DMS 273 (cell line): ENCODE measurements at regions not wholly inside any gene's neighbourhood (a gene's known extent, or its start where the extent isn't known, plus 50 kb on each side); places are given as distances from the start of the nearest gene placed in this dataset.

Source experiments
- DNase-seq: peaks from one replicate; lab custom pipeline; 2025; ENCODE audit not compliant: unreplicated experiment; lab: John Stamatoyannopoulos, UW

DNA sequence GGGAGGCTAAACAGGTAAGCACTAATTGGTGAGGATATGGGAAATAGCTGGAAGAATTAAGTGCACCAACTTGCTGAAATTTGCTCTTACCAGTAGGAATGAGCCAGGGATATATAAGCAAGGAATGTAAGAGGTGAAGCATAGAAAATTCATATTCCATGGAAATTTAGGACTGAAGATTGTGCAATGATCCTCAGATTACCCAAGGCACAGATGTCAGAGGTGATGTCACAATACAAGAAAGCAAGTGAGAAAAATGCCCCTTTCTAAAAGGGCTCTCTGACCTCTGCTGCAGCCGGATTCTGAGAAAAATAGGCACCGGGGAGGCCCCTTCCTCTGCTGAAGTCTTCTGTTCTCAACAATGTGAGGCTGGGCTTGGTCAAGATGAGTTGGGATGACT lies 112.3 kb upstream of the ZNF678 start:
- no peak for DNase-seq

DNA sequence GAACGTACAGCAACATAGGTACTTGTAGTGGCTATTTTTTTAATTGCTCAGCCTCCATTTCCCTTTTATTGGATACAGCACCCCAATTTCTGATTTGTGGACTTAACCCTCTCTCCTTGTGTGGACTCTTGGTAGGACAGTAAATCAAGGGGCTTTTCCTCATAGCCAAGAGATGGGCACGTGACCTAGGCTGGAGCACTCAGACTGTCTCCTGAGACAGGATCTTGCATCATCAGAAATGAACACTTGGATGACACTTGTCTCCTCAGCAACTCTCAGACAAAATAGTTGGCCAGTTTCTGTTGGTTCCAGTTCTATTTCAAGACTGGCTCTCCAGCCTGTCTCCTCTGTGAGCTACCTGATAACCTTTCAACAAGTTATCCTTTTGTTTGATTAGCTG lies 112.9 kb upstream of the ZNF678 start:
- DNase-seq, result no peak

DNA sequence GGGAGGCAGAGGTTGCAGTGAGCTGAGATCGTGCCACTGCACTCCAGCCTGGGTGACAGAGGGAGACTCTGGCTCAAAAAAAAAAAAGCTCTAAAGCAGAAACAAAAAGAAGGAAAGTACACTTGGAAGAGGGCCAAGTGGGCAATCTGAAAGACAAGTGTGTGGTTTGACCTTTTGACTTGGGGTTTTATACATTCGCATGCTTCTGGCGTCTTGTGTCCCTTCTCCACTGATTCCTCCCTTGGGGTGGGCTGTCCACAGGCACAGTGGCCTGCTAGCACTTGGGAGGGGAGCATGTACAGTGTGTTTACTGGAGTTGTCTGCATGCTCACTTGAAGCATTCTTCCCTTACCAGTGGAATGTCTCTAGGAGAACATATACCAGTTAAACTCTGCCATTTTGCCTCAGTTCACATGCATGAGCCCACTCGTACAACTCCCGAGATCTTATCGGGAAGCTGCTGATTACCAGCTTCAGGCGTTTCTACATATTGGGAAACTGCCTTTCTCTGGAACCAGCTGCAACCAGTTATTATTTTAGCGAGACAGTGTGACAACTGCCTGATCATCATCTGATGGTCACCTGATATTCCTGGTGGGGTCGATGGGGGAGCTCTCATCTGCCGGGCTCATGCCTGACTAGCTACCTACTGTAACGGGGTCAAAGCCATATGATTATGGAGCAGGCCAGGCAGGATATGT lies 113.5 kb upstream of the ZNF678 start:
- DNase-seq, result no peak

DNA sequence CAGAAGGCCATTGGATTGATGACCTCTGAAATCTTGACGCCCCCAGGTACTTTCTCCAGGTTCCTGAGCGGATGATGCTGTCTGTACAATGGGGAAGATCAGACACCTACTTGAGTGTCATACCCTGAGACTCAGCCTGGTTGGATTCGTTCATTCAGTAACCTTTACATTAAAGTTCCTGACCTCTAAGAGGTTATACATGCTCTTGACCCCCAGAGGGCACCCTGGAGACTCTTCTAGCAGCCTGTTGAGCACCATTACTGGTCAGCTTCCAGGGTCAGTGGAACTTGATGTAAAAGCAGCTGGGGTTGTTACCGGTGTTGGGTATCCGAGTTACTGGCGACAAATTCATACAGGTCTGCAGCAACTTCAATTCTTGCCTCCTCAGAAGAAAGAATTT lies 114.3 kb upstream of the ZNF678 start:
- DNase-seq, result peak; percentile 74

DNA sequence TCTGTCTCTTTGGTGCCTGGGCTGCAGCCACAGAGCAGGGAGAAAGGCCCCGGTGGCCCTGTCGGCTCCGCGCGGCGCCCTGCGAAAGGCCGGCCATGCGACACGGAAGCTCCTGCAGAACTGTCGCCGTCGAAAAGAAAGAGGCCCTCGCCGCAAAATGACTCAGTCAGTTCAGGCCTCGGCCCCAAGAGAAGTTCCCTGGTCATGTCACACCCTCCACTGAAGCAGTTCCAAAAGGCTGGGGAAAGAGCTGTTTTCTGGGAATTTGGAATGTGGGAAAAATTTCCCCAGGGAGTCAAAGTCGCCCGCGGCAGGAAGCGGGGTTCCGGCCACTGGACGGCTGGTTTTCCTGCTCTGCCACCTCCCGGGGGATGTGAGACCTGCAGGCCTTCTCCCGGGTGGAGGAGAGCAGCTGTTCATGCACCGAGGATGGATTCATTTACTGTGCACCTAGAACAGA lies 115.8 kb upstream of the ZNF678 start:
- no peak for DNase-seq

DNA sequence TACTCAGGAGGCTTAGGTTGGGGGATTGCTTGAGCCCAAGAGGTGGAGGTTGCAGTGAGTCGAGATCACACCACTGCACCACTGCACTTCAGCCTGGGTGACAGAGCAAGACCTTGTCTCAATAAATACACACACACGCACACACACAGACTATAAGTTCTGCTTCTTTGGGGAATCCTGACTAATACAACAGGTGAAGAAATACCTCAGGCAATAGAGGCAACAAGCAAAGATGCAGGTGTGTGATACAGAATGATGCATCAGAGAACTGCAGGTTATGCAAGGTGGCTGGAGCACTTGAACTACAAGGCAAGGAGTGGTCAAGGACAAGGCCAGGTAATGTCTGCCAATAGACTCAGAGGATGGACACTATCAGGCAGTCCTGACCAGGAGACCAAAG lies 117.6 kb upstream of the ZNF678 start:
- DNase-seq, result no peak

DNA sequence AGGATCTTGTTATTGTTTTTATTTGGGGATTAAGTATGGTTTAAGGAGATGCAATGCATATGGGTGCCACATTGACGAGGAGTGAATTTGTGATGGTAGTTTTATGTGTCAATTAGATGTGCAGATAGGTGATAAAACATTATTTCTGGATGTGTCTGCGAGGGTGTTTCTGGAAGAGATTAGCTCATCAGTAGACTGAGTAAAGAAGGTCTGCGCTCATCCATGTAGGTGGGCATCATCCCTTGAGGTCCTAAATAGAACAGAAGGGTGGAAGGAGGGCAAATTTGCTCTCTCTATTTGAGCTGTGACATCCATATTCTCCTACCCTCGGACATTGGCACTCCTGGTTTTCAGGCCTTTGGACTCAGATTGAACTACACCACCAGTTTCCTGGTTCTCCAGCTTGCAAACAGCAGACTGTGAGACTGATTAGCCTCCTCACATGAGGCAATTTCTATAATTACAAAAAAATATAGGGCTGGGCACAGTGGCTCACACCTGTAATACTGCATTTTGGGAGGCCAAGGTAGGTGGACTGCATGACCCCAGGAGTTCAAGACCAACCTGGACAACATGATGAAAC lies 118.2 kb upstream of the ZNF678 start:
- DNase-seq, result no peak

DNA sequence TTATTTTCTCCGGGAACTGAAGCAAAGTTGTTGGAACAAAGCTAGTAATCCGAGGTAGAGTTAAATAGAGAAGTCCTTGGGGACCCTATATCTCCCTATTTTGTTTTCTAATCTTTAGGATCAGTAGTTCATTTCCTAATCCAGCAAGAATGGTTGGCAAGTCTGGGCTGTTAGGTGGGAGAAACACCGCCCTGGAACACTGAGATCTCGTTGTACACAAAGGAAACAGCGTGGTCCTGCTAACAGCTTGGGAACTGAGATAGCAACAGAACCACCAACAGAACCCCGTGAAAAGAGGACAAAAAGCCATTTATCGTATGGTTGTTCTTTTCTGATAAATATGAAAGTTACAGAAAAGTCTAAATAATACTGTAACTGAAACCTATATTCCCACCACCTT lies 121.9 kb upstream of the CDC42BPA start:
- no peak for DNase-seq

DNA sequence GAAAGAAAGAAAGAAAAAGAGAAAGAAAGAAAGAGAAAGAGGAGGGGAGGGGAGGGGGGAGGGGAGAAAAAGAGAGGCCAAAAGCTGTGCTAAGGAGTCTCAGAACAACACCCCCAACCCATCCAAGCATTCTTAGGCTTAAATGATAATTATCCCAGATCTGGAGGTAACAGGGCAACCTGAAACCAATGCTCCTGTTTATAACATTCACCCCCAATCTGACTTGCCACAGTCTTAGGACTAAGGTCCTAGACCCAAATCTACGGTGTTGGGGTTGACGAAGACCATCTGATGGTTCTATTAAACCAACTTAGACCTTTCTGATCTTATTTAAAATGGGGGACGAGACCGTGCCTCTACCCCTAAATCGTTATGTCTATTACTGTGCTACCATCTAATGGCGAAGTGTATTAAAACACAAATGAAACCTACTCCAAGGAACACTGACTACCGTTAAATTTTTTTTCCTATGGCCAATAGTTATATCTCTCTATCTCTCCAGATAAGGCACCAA lies 119.3 kb upstream of the CDC42BPA start:
- DNase-seq, result peak; percentile 83

DNA sequence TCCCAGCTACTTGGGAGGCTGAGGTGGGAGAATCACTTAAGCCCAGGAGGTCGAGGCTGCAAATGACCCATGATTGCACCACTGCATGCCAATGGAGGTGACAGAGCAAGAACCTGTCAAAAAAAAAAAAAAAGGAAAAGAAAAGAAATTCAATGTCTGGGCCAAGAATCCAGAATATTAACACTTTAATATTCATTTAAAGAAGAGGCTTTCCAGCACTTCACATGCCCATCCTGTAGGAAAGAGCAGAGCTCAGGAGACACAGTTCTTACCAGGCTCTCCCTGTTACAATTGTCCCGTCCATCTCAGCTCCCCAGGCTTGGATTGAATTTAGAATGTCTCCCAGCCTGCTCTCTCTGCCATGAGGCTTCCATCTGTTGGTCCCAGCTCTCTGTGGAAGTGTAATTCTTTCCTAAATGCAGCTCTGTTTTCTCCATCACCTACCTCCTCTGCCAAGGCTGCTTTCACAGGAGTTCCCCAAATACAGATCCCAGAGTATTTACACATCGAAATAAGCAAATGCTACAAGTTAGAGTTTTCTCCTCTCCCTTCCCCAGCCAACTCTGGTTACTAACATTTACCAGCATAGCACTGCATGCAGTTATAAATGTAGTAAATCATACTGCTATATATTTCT lies 116.6 kb upstream of the CDC42BPA start:
- peak; percentile 17 for DNase-seq

DNA sequence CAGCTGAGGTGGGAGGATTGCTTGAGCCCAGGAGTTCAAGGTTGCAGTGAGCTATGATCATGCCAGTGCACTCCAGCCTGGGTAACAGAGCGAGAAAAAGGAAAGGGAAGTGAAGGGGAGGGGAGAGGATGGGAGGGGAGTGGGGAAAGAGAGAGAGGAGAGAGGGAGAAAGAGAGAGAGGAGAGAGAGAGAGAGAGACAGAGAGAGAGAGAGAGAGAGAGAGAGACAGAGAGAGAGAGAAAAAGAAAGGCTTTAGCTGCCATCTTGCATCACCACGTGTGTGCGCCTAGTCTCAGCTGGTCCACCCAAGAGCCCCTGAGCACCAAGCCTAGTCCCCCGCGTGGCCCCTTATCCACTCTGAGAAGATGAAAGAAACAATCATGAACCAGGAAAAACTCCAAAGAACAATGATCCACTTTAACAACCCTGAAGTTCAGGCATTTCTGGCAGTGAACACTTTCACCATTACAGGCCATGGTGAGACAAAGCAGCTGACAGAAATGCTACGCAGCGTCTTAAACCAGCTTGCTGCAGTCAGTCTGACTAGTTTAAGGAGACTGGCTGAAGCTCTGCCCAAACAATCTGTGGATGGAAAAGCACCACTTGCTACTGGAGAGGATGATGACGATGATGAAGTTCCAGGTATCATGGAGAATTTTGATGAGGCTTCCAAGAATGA lies 115.5 kb upstream of the CDC42BPA start:
- DNase-seq, result no peak

DNA sequence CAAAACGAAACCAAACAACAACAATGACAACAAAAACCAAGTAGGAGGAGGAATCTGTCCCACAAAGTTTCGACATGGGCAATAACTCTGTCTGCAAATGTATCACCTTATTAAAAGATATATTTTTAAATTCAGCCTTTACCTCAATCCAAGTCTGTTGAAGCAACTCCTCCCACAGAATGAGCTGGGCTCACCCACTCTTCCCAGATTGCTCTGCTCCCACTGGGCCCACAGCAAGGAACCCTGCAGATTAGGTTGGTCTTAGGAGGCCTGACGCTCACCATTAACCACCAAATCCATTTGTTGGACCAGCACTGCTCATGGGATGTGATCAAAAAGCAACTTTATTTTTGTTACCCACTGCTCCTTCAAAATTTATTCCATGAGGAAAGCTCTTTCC lies 114.7 kb upstream of the CDC42BPA start:
- no peak for DNase-seq

DNA sequence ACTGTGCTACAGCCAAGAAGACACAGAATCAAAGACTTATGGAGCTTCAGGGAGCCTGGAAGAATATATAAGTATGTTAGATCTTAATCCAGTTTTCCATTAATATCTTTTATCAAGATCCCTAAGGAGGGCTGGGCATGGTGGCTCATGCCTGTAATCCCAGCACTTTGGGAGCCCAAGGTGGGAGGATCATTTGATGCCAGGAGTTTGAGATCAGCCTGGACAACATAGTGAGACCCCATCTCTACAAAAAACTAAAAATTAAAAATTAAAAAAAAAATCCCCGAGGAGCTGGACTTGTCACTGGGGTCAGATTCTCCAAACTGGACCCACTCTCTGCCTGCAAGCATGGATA lies 113.9 kb upstream of the CDC42BPA start:
- no peak for DNase-seq

DNA sequence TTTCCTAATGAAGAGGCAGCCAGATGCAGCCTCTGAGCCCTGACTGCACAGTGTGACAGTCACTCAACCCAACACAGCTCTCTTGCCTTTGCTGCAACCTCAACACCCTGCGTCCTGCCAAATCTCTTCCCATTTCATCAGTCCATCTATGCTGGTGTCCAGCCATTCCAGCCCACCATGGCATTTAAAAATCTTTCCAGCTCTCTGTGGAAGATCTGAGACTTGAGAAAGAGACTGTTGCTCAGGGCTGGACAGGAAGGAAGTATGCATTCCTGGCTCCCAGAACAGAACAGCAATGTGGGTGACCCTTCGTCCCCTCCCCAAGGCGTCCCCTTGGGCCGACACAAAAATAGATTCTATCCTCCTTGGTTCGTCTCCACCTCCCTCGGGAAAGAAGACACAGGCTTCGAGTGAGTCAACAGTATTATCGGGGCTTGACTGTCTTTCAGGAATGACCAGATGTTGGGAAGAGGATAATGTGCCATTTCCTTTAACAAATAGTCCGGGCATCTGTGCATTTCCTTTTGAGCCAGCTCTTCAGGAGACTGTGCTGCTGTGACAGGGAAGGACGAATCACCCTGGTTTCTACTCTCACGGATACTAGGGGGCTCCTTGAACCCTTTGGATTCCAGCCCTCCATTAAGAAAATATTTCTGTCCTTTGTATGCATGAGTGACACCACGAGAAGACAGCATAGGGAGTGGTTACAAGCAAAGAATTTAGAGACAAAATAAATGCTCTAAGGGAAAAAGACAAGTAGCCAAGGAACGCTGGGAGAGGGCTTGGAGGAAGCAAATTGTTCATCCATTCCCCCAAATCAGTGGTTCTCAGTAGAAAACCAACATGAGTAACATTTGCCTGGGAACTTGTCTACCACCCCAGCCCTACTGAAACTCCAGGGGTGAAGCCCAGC lies 111.4 kb upstream of the CDC42BPA start:
- peak; percentile 64 for DNase-seq

DNA sequence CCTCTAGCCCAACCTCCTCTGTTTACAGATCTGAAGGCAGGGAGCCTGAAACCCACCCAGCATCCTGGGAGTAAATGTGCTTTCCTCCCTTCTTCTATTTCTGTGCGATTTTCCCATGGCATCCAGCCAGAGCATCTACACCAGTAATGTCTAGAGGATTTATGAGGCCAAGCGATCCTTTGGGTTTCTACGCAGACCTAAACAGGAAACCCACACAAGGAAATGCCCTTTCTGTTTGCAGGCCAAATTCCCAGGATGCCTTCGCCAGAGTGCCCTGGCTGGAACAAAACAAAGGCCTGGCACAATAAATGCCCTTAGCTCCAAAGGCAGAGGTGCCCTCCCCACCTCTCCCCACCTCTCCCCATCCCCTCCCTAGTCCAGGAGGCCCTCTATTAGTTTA lies 110.5 kb upstream of the CDC42BPA start:
- peak; percentile 14 for DNase-seq

DNA sequence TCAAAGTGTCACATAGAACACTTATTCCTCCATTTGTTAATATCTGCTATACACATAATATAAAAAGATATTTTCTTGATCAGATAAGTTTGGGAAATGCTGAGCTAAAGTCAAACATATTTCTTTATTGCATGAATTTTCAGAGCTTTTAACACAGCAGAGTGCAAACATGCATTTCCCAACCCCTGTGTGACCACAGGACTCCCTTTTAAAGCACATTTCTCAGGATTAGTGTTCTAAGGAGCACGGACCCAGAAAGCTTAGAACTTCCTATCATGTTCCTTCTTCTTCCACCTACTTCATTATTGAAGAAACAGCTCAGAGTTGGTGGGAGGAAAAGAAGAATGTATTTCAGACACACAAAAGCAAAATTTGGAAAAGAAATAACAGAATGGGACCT lies 109.1 kb upstream of the CDC42BPA start:
- DNase-seq, result no peak

DNA sequence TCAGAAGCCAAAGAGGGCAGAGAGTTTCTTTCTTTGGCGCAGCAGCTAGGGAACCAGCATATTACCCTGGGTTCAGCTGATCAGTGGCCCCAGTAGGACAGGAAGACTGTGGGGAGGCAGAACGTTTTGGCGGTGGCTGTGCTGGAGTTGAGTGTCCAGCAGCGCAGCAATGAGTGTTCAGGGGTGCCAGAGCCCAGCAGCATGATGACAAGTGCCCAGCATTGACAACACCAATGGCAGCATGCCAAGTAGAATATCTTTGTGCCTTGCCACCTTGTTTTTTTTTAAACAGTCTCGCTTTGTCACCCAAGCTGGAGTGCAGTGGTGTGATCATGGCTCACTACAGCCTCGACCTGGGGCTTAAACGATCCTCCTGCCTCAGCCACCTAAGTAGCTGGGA lies 106.7 kb upstream of the CDC42BPA start:
- no peak for DNase-seq

DNA sequence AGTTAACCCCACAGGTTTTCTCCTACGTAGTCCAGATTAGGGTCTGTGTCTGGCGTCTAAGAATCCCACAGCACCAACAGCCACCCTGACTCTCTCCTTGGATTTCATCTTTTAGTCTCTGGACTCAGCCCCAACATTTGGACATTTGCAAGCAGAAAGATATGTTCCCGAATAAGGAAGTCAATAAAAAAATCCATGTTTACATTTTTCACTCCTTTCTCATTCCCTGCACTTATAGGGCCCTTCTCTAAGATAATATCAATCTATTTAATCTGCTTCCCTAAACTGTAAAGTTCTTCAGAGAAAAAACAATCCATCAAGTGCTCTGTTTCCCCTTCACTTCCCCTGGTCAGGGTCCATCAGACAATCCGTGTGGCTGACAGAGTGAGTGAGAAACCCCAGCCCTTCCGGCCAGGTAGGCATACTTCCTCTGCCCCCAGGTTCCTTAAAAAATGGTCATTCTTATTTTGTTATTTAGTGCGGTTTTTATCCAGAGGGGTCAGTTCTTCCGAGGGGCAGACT lies 105.9 kb upstream of the CDC42BPA start:
- DNase-seq, result no peak

DNA sequence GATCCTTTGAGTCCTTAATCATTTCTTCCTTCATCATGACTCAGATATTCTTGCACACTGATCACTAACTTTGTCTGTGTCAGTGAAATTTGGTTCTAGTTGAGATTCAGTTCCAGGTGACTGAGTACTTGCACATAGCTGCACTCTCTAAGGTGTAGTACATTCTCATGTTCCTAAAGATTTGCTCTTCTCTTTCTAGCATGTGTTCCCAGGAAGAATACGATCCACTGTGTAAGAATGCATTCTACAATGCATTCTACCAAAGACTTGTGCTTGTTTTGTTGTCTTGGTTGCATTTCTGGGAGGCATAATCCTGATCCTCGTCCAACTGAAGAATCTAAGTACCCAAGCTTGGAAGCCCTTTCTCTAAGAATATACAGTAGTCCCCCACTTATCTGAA lies 104.3 kb upstream of the CDC42BPA start:
- DNase-seq, result no peak

DNA sequence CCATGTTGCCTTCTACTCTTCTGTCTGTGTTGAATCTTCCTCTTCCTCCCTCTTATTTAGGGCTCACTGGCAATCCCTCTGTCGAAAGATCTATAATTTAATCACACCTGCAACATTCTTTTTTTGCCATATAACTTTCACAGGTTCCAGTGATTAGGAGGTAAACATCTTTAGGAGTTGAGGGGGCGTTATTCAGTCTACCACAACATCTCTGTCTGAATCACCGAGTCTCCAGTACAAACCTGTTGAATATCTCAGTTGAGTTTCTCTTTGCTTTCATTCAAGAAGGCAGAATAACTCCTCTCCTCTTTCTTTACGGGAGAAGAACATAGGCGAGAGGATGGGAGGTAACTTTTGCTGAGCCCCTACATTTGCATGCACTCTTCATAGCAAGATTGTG lies 101.9 kb upstream of the CDC42BPA start:
- DNase-seq, result no peak
